A549 (cell line): ENCODE measurements at regions not wholly inside any gene's neighbourhood (a gene's known extent, or its start where the extent isn't known, plus 50 kb on each side); places are given as distances from the start of the nearest gene placed in this dataset.

Source experiments
- CTCF ChIP-seq: fragments of >200 bp; sonication (Bioruptor Twin); formaldehyde crosslinking; IDR thresholded peaks from 3 replicates; pipeline ENCODE4 v1.5.1; 2016
- EP300 ChIP-seq, 2 experiments: fragments of >200 bp; sonication (Bioruptor Twin); formaldehyde crosslinking; IDR thresholded peaks; 2 replicates in 1 of 2; 3 replicates in 1 of 2; pipeline ENCODE4 v1.6.1; 2016 to 2017
- HDAC2 ChIP-seq: fragments of 200-600 bp; sonication (generic); IDR thresholded peaks from 2 replicates; pipeline ENCODE4 v1.6.1; 2016
- PBX3 ChIP-seq: IDR thresholded peaks from 2 replicates; pipeline ENCODE4 v1.6.1; 2012
- POLR2A ChIP-seq: IDR thresholded peaks from 2 replicates; pipeline ENCODE4 v1.6.1; 2012; ENCODE audit warnings: mild to moderate bottlenecking, low read length
- REST ChIP-seq: fragments of 200-600 bp; sonication (generic); IDR thresholded peaks from 2 replicates; pipeline ENCODE4 v1.6.1; 2016; ENCODE audit warnings: antibody characterized with exemption, mild to moderate bottlenecking, moderate library complexity
- RFX5 ChIP-seq: fragments of 450-650 bp; IDR thresholded peaks from 2 replicates; pipeline ENCODE4 v1.7.1; 2014; ENCODE audit warnings: antibody characterized with exemption, mild to moderate bottlenecking, moderate library complexity
- RNF2 ChIP-seq: fragments of 200-600 bp; sonication (generic); IDR thresholded peaks from 2 replicates; pipeline ENCODE4 v1.6.1; 2016; ENCODE audit warnings: low read depth, mild to moderate bottlenecking, antibody characterized with exemption, moderate library complexity, borderline replicate concordance
- ZSCAN20 ChIP-seq: fragments of 250-450 bp; sonication (Bioruptor Pico); IDR thresholded peaks from 2 replicates; pipeline ENCODE4 v1.8.0; 2022; ENCODE audit warnings: mild to moderate bottlenecking, moderate library complexity

- TF ChIP-seq RFX5: no peak
- no peak for TF ChIP-seq ZSCAN20 (CRISPR knock-in tag)
- no peak for TF ChIP-seq HDAC2
- no peak for TF ChIP-seq CTCF
- no peak for TF ChIP-seq POLR2A
- no peak for TF ChIP-seq RNF2
- TF ChIP-seq REST: no peak
- no peak for TF ChIP-seq EP300 (IDR thresholded peaks at IDR 0.05)
- TF ChIP-seq PBX3: no peak
Measured at GRCh38 chr10:78938695-78939672, 129.8 kb upstream of the ZMIZ1 start.
